ENCODE measurements at regions not wholly inside any gene's neighbourhood (a gene's known extent, or its start where the extent isn't known, plus 50 kb on each side); places are given as distances from the start of the nearest gene placed in this dataset.

DNA sequence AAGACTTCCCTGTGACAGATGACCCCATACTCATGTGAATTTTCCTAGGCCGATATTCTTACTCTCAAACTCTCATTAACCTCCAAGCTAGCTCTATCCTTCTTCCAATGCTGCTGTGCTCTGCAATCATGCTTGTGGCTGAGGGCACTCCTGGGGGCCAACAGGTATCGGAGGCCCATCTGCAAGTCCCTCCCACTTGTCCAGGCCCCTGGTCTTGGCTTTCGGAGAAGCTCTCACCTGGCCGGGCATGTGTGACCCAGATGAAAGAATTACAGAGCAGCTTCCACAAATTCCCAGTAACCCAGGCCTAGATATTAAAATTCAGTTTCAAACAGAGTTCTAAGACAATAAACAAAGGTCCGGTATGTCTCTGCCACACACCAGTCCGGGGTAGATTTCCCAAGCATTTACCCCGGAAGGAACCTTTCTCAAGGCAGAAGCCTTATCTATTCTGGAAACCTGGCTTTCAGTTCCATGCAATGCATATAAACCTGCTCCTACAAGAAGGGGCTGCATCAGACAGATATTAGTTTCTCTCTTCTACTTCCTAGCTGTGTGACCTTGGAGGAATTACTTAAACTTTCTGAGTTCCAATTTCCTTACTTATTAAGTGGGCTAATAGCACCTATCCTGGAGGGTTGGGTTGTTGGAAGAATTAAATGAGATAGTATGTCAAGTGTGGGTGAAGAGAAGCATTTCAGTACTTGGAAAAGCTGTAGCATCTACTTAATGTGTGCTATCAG lies 270.8 kb downstream of the PTTG2 start:
- no peak for DNase-seq

DNA sequence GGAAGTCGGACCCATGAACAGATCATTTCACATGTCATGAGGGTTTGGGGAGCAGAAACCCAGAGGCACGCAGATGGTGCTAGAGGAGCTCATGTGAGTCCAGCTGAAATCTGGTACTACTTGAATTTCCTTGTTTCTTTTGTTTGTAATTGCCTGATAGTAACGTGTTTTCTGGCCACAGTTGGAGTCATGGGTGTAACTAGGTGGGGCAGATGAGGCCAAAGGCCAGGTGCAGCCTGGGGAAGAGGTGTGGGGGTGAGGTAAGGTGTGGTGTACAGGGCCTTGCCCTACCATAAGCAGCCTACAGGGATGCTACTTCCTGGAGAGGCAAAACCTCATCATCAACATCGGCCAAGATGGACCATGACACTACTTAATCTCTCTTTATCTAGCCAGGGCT lies 271.4 kb downstream of the PTTG2 start:
- DNase-seq, result no peak

DNA sequence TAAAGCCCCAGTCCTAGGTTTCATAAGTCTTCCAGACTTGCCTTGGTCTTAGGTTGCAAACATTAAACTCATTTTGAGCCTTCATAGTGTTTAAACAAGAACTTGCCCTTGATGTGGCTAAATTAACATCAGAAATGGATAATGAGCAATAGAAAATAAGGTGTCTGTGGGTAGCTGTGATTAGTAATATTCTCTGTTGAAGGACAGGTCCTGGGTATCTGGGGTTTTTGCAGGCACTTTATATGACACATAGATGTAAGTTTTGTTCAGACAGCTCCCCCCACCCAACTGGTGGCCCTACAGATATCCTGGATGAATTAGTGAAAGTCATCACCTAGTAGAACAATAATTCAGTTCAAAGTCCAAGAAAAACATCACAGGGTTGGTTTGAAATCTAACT lies 272.5 kb downstream of the PTTG2 start:
- DNase-seq, result no peak

GRCh38 chr4:38233727-38234480 lies 273.7 kb downstream of the PTTG2 start:
- DNase-seq, result no peak

DNA sequence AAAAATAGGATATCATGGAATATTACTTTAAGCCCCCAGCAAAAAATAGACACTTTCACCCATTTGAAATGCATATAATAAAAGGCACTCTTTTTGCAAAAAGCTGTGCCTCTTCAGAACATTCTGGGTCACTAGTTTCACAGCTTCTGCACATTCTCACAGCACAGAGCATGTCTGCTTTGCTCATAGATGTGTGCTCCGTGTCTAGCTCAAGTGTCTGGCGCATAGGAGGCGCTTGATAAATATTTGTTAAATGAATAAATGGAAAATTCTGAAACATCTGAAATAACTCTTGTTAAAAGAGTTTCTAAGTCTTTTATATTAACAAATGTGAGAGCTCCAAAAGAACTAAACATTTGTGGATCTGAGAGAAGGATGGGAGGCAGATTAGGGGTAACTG lies 275.2 kb downstream of the PTTG2 start:
- no peak for DNase-seq

- no peak for DNase-seq
These were observed 275.8 kb downstream of the PTTG2 start for GRCh38 chr4:38236003-38236402.

- no peak for DNase-seq
These were observed 276.3 kb downstream of the PTTG2 start for GRCh38 chr4:38236503-38236902.

- no peak for DNase-seq
These were observed 276.9 kb downstream of the PTTG2 start for GRCh38 chr4:38237139-38237538.

GRCh38 chr4:38241541-38241940 lies 281.3 kb downstream of the PTTG2 start:
- no peak for DNase-seq

- no peak for DNase-seq
These were observed 281.9 kb downstream of the PTTG2 start for GRCh38 chr4:38242101-38242500.

DNA sequence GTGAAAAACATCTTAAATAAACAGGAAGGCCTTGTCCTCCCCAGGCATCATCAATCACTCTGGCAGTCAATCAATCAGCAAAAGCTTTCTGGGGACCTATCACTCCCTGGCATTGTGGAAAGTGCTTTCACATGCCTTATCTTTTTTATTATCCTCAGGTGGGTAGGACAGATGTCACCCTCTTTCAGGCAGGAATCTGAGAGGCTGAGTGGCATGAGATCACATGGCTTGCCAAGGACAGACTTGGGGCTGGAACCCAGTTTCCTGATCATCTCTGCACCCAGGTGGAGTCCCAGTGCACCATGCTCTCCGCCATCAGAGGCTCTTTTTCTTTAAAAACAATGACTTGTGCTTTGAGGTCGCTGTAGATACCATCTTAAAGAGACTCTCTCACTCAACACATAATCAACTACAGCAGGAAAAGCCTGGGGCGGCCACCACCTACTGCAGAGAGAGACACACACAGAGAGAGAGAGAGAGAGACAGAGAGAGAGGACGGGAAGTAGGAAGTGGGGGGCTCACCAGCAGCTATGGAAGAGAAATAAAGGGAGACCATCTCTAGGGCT lies 282.7 kb downstream of the PTTG2 start:
- no peak for DNase-seq

- no peak for DNase-seq
These were observed 283.3 kb downstream of the PTTG2 start for GRCh38 chr4:38243388-38244053.

GRCh38 chr4:38254825-38255224 lies 294.6 kb downstream of the PTTG2 start:
- DNase-seq, result no peak

DNA sequence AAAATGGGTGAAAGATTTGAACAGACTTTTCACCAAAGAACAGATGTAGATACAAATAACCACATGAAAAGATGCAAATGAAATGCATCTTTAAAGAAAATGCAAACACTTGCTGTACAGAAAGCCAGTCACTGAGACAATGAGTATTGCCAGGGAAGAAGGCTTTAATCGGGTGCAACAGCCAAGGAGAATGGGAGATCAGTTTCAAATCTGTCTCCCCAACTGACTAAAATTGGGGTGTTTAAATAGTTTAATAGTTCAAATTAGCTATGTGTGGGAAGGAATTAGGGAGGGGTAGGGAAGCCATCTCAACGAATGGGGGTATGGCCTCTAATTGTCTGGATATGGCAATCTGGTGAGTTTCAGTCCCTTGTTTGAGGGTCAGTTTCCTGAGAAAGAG lies 295.4 kb downstream of the PTTG2 start:
- no peak for DNase-seq

- DNase-seq, result peak; percentile 37
These were observed 306.4 kb downstream of the PTTG2 start for GRCh38 chr4:38266616-38267015.

DNA sequence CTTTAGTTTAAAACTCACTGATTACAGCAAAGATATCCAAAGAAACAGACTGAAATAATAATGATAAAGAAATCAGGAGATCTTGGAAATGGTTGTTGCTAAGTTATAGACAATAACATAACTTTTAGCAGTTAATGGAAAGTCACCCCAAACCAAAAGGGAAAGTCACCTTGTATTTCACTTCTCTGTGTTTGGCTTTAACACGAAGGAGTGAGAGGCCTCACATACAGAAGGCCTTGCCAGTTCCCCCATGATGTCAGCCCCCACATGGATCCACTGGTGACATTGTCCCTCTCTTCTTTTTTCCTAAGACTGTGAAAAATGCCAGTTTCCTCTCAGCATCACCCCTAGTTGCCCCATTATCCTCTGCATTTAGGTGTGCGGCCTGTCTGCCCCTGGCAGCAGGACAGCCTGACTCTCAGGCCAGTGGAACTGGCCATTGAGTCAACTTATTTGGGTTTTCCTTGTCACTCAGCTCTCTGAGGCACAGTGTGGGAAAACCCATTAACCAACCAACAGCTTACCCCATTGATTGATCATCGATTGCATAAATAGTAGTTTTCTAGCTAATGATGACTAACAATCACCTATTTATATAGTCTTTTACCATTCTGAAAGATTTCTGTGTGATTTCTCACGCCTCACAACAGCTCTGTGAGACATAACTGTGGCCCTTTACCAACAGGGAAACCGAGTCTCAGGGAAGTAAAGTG lies 308.1 kb downstream of the PTTG2 start:
- no peak for DNase-seq

DNA sequence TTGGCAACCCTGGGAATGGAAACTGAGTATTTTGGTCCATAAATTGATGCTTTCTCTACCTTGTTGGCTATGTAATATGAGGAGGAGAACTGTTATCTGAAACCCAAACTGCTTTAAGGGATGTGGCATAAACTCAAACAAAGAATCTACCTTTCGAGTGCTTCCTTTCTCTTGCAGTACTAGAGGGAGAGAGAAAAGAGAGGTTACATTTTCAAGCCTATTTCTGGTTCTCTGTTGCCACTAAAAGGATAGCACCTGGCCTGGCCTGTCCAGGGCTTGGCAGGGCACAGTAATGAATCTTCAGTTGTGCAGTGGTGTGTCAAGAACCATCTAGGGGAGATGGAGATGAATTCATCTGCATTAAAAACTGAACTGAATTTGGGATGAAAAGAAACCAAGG lies 308.6 kb downstream of the PTTG2 start:
- DNase-seq, result no peak

- DNase-seq, result no peak
These were observed 313.2 kb downstream of the PTTG2 start for GRCh38 chr4:38273407-38273806.

GRCh38 chr4:38275331-38276100 lies 315.3 kb downstream of the PTTG2 start:
- DNase-seq, result no peak

GRCh38 chr4:38278255-38278654 lies 318.1 kb downstream of the PTTG2 start:
- no peak for DNase-seq

- DNase-seq, result no peak
These were observed 318.9 kb downstream of the PTTG2 start for GRCh38 chr4:38279077-38279476.

GRCh38 chr4:38279650-38280322 lies 319.6 kb downstream of the PTTG2 start:
- DNase-seq, result no peak
